Keratinocyte (primary cell): ENCODE measurements at regions not wholly inside any gene's neighbourhood (a gene's known extent, or its start where the extent isn't known, plus 50 kb on each side); places are given as distances from the start of the nearest gene placed in this dataset.

Source experiments
- DNase-seq: peaks from one replicate; pipeline ENCODE4 v3.0.0-alpha.2; 2011; ENCODE audit warnings: low read depth, missing footprints, low spot score
- FAIRE-seq: peaks from 2 replicates; lab custom pipeline; 2011; peaks lifted over from hg19 to GRCh38; lab: Jason Lieb, UNC
- H2AFZ ChIP-seq: 2 replicates; pipeline ENCODE4 v1.6.0; 2012; ENCODE audit warnings: low read length, control low read depth, inconsistent platforms; ENCODE audit not compliant: control insufficient read depth
- H3K27ac ChIP-seq: 2 replicates; pipeline ENCODE4 v1.5.1; 2011; ENCODE audit warnings: low read length; ENCODE audit not compliant: control insufficient read depth, insufficient read depth
- H3K27me3 ChIP-seq: 3 replicates; pipeline ENCODE4 v1.6.0; 2011; ENCODE audit warnings: low read length; ENCODE audit not compliant: control insufficient read depth, insufficient read depth; ENCODE audit errors: extremely low read depth
- H3K36me3 ChIP-seq, 2 experiments: 2 replicates in 1 of 2; 3 replicates in 1 of 2; pipeline ENCODE4 v1.5.1; 2011; ENCODE audit warnings: low read length in 2 of 2, mild to moderate bottlenecking in 1 of 2; ENCODE audit not compliant: control insufficient read depth in 2 of 2, insufficient read depth in 2 of 2; ENCODE audit errors: extremely low read depth in 1 of 2
- H3K4me1 ChIP-seq: 3 replicates; pipeline ENCODE4 v1.5.1; 2011; ENCODE audit warnings: low read length; ENCODE audit not compliant: control insufficient read depth, insufficient read depth; ENCODE audit errors: extremely low read depth
- H3K4me2 ChIP-seq: 3 replicates; pipeline ENCODE4 v1.6.0; 2011; ENCODE audit warnings: low read depth, low read length; ENCODE audit not compliant: control insufficient read depth, insufficient read depth; ENCODE audit errors: extremely low read depth
- H3K4me3 ChIP-seq, 3 experiments: fragments of 200-600 bp in 1 of 3; sonication (generic) in 1 of 3; 2 replicates in 2 of 3; 3 replicates in 1 of 3; pipeline ENCODE4 v1.5.1; 2011 to 2016; ENCODE audit warnings: low read length in 3 of 3, mild to moderate bottlenecking in 3 of 3, control low read depth in 2 of 3, inconsistent platforms in 1 of 3, low read depth in 1 of 3, mixed read lengths in 1 of 3, mixed run types in 1 of 3, moderate library complexity in 1 of 3; ENCODE audit not compliant: control insufficient read depth in 2 of 3, insufficient read depth in 2 of 3; ENCODE audit errors: extremely low read depth in 1 of 3
- H3K79me2 ChIP-seq: 2 replicates; pipeline ENCODE4 v1.6.0; 2012; ENCODE audit warnings: low read length; ENCODE audit not compliant: control insufficient read depth, insufficient read depth
- H3K9ac ChIP-seq: 3 replicates; pipeline ENCODE4 v1.6.0; 2011; ENCODE audit warnings: low read length; ENCODE audit not compliant: control insufficient read depth, insufficient read depth; ENCODE audit errors: extremely low read depth
- H3K9me1 ChIP-seq: 3 replicates; pipeline ENCODE4 v1.6.0; 2011; ENCODE audit warnings: low read length; ENCODE audit not compliant: control insufficient read depth, insufficient read depth; ENCODE audit errors: extremely low read depth
- H3K9me3 ChIP-seq: 2 replicates; pipeline ENCODE4 v1.5.1; 2012; ENCODE audit warnings: low read depth, low read length; ENCODE audit not compliant: control insufficient read depth
- H4K20me1 ChIP-seq: 3 replicates; pipeline ENCODE4 v1.6.0; 2011; ENCODE audit warnings: low read length; ENCODE audit not compliant: control insufficient read depth, insufficient read depth; ENCODE audit errors: extremely low read depth
- CTCF ChIP-seq, 3 experiments: IDR thresholded peaks in 1 of 3; conservative IDR thresholded peaks in 1 of 3; optimal IDR thresholded peaks in 1 of 3; 2 replicates in 2 of 3; 3 replicates in 1 of 3; pipeline versions ENCODE3 to v1.5.1; 2011; ENCODE audit warnings: low read length in 3 of 3, mild to moderate bottlenecking in 3 of 3, moderate library complexity in 2 of 3, control low read depth in 1 of 3, inconsistent platforms in 1 of 3; ENCODE audit not compliant: insufficient read depth in 2 of 3; ENCODE audit errors: extremely low read depth in 1 of 3
- EZH2 ChIP-seq: IDR thresholded peaks from one replicate; pipeline ENCODE4 v1.6.1; 2012; ENCODE audit warnings: inconsistent platforms, mild to moderate bottlenecking, low read length, moderate library complexity
- dilution Hi-C: fragments of 300-500 bp; cut with MboI; formaldehyde crosslinking; loops from one replicate; pipeline ENCODE4 v1.7.0; 2020; ENCODE audit warnings: low sequenced_read_pairs; ENCODE audit not compliant: extremely low pct_ligation_motif_present

GRCh38 chr11:128116447-128116846, 470.9 kb downstream of the ETS1 start:
- dilution Hi-C loops, result no loop called here
- no peaks in the 10 kb centered on the region for H3K27me3 ChIP-seq
- H4K20me1 ChIP-seq, result no peaks in the 10 kb centered on the region
- no peaks in the 10 kb centered on the region for H3K4me1 ChIP-seq
- no peaks in the 10 kb centered on the region for H3K36me3 ChIP-seq
- H3K9ac ChIP-seq, result no peak overlapping the region
- H3K4me2 ChIP-seq, result no peak overlapping the region
- no peaks in the 10 kb centered on the region for H3K9me3 ChIP-seq
- H3K9me1 ChIP-seq, result no peaks in the 10 kb centered on the region
- H2AFZ ChIP-seq, result no peak overlapping the region
- H3K79me2 ChIP-seq, result no peaks in the 10 kb centered on the region
- FAIRE-seq (no peak), DNase-seq (no peak)
- no peak overlapping the region for H3K4me3 ChIP-seq
- TF ChIP-seq EZH2, result no peak
- no peak for TF ChIP-seq CTCF (optimal IDR thresholded peaks at IDR 0.05 in 1 of 3, IDR thresholded peaks at IDR 0.05 in 1 of 3, conservative IDR thresholded peaks at IDR 0.05 in 1 of 3; ENCODE audit: extremely low read depth in 1 of 3, insufficient read depth in 2 of 3, low read length in 3 of 3)
- H3K27ac ChIP-seq, result no peak overlapping the region

- DNase-seq (no peak), FAIRE-seq (no peak)
- no peak overlapping the region for H3K4me3 ChIP-seq
- no peaks in the 10 kb centered on the region for H3K9me3 ChIP-seq
- no peaks in the 10 kb centered on the region for H4K20me1 ChIP-seq
- TF ChIP-seq EZH2 (no peak), CTCF (optimal IDR thresholded peaks at IDR 0.05 in 1 of 3, IDR thresholded peaks at IDR 0.05 in 1 of 3, conservative IDR thresholded peaks at IDR 0.05 in 1 of 3; ENCODE audit: extremely low read depth in 1 of 3, insufficient read depth in 2 of 3, low read length in 3 of 3) (no peak)
- H3K79me2 ChIP-seq, result no peaks in the 10 kb centered on the region
- no peak overlapping the region for H3K4me2 ChIP-seq
- H3K9ac ChIP-seq, result no peak overlapping the region
- no peak overlapping the region for H2AFZ ChIP-seq
- H3K9me1 ChIP-seq, result no peaks in the 10 kb centered on the region
- no peaks in the 10 kb centered on the region for H3K4me1 ChIP-seq
- no peaks in the 10 kb centered on the region for H3K27me3 ChIP-seq
- dilution Hi-C loops, result no loop called here
- no peaks in the 10 kb centered on the region for H3K36me3 ChIP-seq
- no peak overlapping the region for H3K27ac ChIP-seq
These were observed 481.4 kb downstream of the ETS1 start for GRCh38 chr11:128105950-128106349.
